ENCODE measurements at regions not wholly inside any gene's neighbourhood (a gene's known extent, or its start where the extent isn't known, plus 50 kb on each side); places are given as distances from the start of the nearest gene placed in this dataset.

GRCh38 chr5:159752622-159753275 is 163.5 kb upstream of the ADRA1B start:
- DNase-seq (ENCODE audit: low read depth) = peak; percentile 71

- no peak for DNase-seq (ENCODE audit: low read depth)
These were observed 158.1 kb upstream of the ADRA1B start for GRCh38 chr5:159758189-159758588.

GRCh38 chr5:159759791-159760290 is 156.4 kb upstream of the ADRA1B start:
- peak; percentile 50 for DNase-seq (ENCODE audit: low read depth)

- no peak for DNase-seq (ENCODE audit: low read depth)
These were observed 153.4 kb upstream of the ADRA1B start for GRCh38 chr5:159762921-159763320.

GRCh38 chr5:159763562-159763961 is 152.7 kb upstream of the ADRA1B start:
- DNase-seq (ENCODE audit: low read depth) = no peak

- peak; percentile 98 for DNase-seq (ENCODE audit: low read depth)
These were observed 151.8 kb upstream of the ADRA1B start for GRCh38 chr5:159764283-159765134.

- peak; percentile 91 for DNase-seq (ENCODE audit: low read depth)
These were observed 151.2 kb upstream of the ADRA1B start for GRCh38 chr5:159765135-159765433.

GRCh38 chr5:159765760-159766517 is 150.3 kb upstream of the ADRA1B start:
- DNase-seq (ENCODE audit: low read depth) = peak; percentile 32

GRCh38 chr5:159768243-159768642 is 148.0 kb upstream of the ADRA1B start:
- peak; percentile 84 for DNase-seq (ENCODE audit: low read depth)

GRCh38 chr5:159772698-159773061 is 143.6 kb upstream of the ADRA1B start:
- DNase-seq (ENCODE audit: low read depth) = no peak

GRCh38 chr5:159773062-159773924 is 143.0 kb upstream of the ADRA1B start:
- DNase-seq (ENCODE audit: low read depth) = peak; percentile 90

GRCh38 chr5:159774476-159775031 is 141.7 kb upstream of the ADRA1B start:
- DNase-seq (ENCODE audit: low read depth) = no peak

- DNase-seq (ENCODE audit: low read depth) = peak; percentile 49
These were observed 140.4 kb upstream of the ADRA1B start for GRCh38 chr5:159775890-159776289.

GRCh38 chr5:159777049-159777660 is 139.1 kb upstream of the ADRA1B start:
- no peak for DNase-seq (ENCODE audit: low read depth)

GRCh38 chr5:159779481-159779880 is 136.8 kb upstream of the ADRA1B start:
- DNase-seq (ENCODE audit: low read depth) = peak; percentile 73

GRCh38 chr5:159780246-159780645 is 136.0 kb upstream of the ADRA1B start:
- DNase-seq (ENCODE audit: low read depth) = peak; percentile 58

GRCh38 chr5:159781626-159782157 is 134.6 kb upstream of the ADRA1B start:
- peak; percentile 70 for DNase-seq (ENCODE audit: low read depth)

- DNase-seq (ENCODE audit: low read depth) = no peak
These were observed 133.9 kb upstream of the ADRA1B start for GRCh38 chr5:159782197-159782994.

- DNase-seq (ENCODE audit: low read depth) = no peak
These were observed 133.3 kb upstream of the ADRA1B start for GRCh38 chr5:159782995-159783300.

GRCh38 chr5:159783726-159784247 is 132.5 kb upstream of the ADRA1B start:
- peak; percentile 27 for DNase-seq (ENCODE audit: low read depth)
